ENCODE measurements at regions not wholly inside any gene's neighbourhood (a gene's known extent, or its start where the extent isn't known, plus 50 kb on each side); places are given as distances from the start of the nearest gene placed in this dataset.

DNA sequence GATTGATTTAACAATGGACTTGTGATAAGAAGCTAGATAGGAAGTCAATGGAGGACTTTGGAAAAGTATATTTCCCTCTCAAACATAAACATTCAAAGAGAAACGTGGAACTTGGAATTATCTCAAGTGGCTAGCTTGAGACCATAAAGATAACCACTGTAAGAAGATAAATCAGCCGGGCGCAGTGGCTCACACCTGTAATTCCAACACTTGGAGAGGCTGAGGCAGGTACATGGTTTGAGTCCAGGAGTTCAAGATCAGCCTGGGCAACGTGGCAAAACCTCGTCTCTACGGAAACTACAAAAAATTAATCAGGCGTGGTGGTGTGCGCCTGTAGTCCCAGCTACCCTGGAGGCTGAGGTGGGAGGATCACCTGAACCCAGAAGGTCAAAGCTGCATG, 405.9 kb upstream of the ACVR2A start:
- H3K4me2 ChIP-seq (ENCODE audit: extremely low read depth, insufficient read depth, low read length): no peak overlapping the region
- H3K9ac ChIP-seq (ENCODE audit: insufficient read depth, low read length): no peak overlapping the region
- no peaks in the 10 kb centered on the region for H3K4me1 ChIP-seq (ENCODE audit: control insufficient read depth, extremely low read depth, insufficient read depth, low read length)
- TF ChIP-seq, protein P1, sequence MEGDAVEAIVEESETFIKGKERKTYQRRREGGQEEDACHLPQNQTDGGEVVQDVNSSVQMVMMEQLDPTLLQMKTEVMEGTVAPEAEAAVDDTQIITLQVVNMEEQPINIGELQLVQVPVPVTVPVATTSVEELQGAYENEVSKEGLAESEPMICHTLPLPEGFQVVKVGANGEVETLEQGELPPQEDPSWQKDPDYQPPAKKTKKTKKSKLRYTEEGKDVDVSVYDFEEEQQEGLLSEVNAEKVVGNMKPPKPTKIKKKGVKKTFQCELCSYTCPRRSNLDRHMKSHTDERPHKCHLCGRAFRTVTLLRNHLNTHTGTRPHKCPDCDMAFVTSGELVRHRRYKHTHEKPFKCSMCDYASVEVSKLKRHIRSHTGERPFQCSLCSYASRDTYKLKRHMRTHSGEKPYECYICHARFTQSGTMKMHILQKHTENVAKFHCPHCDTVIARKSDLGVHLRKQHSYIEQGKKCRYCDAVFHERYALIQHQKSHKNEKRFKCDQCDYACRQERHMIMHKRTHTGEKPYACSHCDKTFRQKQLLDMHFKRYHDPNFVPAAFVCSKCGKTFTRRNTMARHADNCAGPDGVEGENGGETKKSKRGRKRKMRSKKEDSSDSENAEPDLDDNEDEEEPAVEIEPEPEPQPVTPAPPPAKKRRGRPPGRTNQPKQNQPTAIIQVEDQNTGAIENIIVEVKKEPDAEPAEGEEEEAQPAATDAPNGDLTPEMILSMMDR (conservative IDR thresholded peaks at IDR 0.05 in 1 of 2, IDR thresholded peaks at IDR 0.05 in 1 of 2; ENCODE audit: low read depth in 1 of 2, low read length in 2 of 2): no peak
- TF ChIP-seq EZH2 (IDR thresholded peaks at IDR 0.05; ENCODE audit: low read length, missing control alignments): no peak
- H3K36me3 ChIP-seq (ENCODE audit: control insufficient read depth, insufficient read depth, low read length): no peaks in the 10 kb centered on the region
- no peaks in the 10 kb centered on the region for H4K20me1 ChIP-seq (ENCODE audit: control insufficient read depth, extremely low read depth, insufficient read depth, low read length)
- no peaks in the 10 kb centered on the region for H3K9me3 ChIP-seq (ENCODE audit: control insufficient read depth, insufficient read depth, low read depth, low read length)
- no peak overlapping the region for H3K4me3 ChIP-seq (replicated peaks in 1 of 4; ENCODE audit: control extremely low read depth in 1 of 4, insufficient read depth in 1 of 4, low read depth in 3 of 4, low read length in 4 of 4)
- H2AFZ ChIP-seq (ENCODE audit: low read length): no peak overlapping the region
- no peak for DNase-seq (ENCODE audit: low read depth in 2 of 2)
- H3K27me3 ChIP-seq (ENCODE audit: control insufficient read depth, insufficient read depth, low read length): no peaks in the 10 kb centered on the region
- H3K27ac ChIP-seq (ENCODE audit: insufficient read depth, low read length): no peak overlapping the region
- no peaks in the 10 kb centered on the region for H3K79me2 ChIP-seq (ENCODE audit: control insufficient read depth, insufficient read depth, low read length)

DNA sequence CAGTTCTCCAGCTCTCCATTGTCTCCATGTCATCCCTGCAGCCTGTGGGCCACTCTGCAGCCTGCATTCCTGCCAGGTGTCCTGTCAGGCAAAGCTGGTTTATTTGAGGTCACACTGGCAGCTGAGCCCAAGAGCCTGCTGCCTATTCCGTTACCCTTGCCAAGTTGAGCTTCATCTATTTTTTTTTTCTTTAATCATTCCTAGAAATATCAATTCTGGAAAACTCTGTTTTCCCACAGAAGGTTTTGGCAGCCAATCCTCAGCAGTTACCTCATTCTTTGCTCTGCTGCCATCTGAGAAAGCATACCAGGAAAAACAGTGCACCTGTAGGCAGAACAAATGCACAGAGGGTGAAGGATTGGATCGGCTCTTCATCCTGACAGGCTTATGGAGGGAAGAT, 411.0 kb upstream of the ACVR2A start:
- H3K4me1 ChIP-seq (ENCODE audit: control insufficient read depth, extremely low read depth, insufficient read depth, low read length): no peaks in the 10 kb centered on the region
- no peak overlapping the region for H2AFZ ChIP-seq (ENCODE audit: low read length)
- no peak overlapping the region for H3K4me2 ChIP-seq (ENCODE audit: extremely low read depth, insufficient read depth, low read length)
- DNase-seq (ENCODE audit: low read depth in 2 of 2): no peak
- no peaks in the 10 kb centered on the region for H4K20me1 ChIP-seq (ENCODE audit: control insufficient read depth, extremely low read depth, insufficient read depth, low read length)
- H3K9ac ChIP-seq (ENCODE audit: insufficient read depth, low read length): no peak overlapping the region
- no peak for TF ChIP-seq EZH2 (IDR thresholded peaks at IDR 0.05; ENCODE audit: low read length, missing control alignments)
- TF ChIP-seq, protein P1 (conservative IDR thresholded peaks at IDR 0.05 in 1 of 2, IDR thresholded peaks at IDR 0.05 in 1 of 2; ENCODE audit: low read depth in 1 of 2, low read length in 2 of 2): no peak
- H3K36me3 ChIP-seq (ENCODE audit: control insufficient read depth, insufficient read depth, low read length): no peaks in the 10 kb centered on the region
- H3K4me3 ChIP-seq (replicated peaks in 1 of 4; ENCODE audit: control extremely low read depth in 1 of 4, insufficient read depth in 1 of 4, low read depth in 3 of 4, low read length in 4 of 4): no peak overlapping the region
- no peaks in the 10 kb centered on the region for H3K79me2 ChIP-seq (ENCODE audit: control insufficient read depth, insufficient read depth, low read length)
- no peaks in the 10 kb centered on the region for H3K27me3 ChIP-seq (ENCODE audit: control insufficient read depth, insufficient read depth, low read length)
- H3K9me3 ChIP-seq (ENCODE audit: control insufficient read depth, insufficient read depth, low read depth, low read length): no peaks in the 10 kb centered on the region
- H3K27ac ChIP-seq (ENCODE audit: insufficient read depth, low read length): no peak overlapping the region

DNA sequence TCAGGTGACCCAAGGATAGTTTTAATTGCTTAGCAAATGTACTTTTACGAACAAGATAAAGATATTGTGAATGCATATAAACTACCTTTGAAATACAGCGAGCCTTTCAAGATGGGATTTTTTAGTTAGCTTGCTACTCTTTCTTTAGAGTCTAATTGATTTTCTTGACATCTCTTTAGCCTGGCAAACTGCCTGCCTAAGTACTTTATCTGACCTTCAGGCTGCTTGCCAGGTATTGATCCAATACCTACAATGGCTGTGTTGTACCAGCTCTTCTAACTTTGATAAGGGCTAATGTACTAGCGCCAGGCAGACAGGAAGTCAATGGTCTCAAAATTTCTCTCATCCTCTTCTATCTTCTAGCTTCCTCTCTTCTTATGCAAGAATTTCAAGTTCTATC, 414.4 kb upstream of the ACVR2A start:
- Histone ChIP-seq H3K27me3 (ENCODE audit: control insufficient read depth, insufficient read depth, low read length) (no peaks in the 10 kb centered on the region), H3K79me2 (ENCODE audit: control insufficient read depth, insufficient read depth, low read length) (no peaks in the 10 kb centered on the region), H4K20me1 (ENCODE audit: control insufficient read depth, extremely low read depth, insufficient read depth, low read length) (no peaks in the 10 kb centered on the region), H2AFZ (ENCODE audit: low read length) (no peak overlapping the region), H3K4me1 (ENCODE audit: control insufficient read depth, extremely low read depth, insufficient read depth, low read length) (no peaks in the 10 kb centered on the region), H3K27ac (ENCODE audit: insufficient read depth, low read length) (no peak overlapping the region), H3K4me3 (replicated peaks in 1 of 4; ENCODE audit: control extremely low read depth in 1 of 4, insufficient read depth in 1 of 4, low read depth in 3 of 4, low read length in 4 of 4) (no peak overlapping the region), H3K9ac (ENCODE audit: insufficient read depth, low read length) (no peak overlapping the region), H3K9me3 (ENCODE audit: control insufficient read depth, insufficient read depth, low read depth, low read length) (no peaks in the 10 kb centered on the region), H3K36me3 (ENCODE audit: control insufficient read depth, insufficient read depth, low read length) (no peaks in the 10 kb centered on the region), H3K4me2 (ENCODE audit: extremely low read depth, insufficient read depth, low read length) (no peak overlapping the region)
- DNase-seq (ENCODE audit: low read depth in 2 of 2): no peak
- TF ChIP-seq, protein P1 (conservative IDR thresholded peaks at IDR 0.05 in 1 of 2, IDR thresholded peaks at IDR 0.05 in 1 of 2; ENCODE audit: low read depth in 1 of 2, low read length in 2 of 2): no peak
- no peak for TF ChIP-seq EZH2 (IDR thresholded peaks at IDR 0.05; ENCODE audit: low read length, missing control alignments)

Data from fibroblast of lung (primary cell).